ENCODE measurements at regions not wholly inside any gene's neighbourhood (a gene's known extent, or its start where the extent isn't known, plus 50 kb on each side); places are given as distances from the start of the nearest gene placed in this dataset.

- Histone ChIP-seq H3K27me3 (no peaks in the 10 kb centered on the region), H3K9me3 (no peaks in the 10 kb centered on the region), H3K27ac (no peak overlapping the region), H3K4me3 (no peak overlapping the region), H3K36me3 (no peaks in the 10 kb centered on the region), H3K4me1 (no peaks in the 10 kb centered on the region)
- TF ChIP-seq POLR2AphosphoS5 (IDR thresholded peaks at IDR 0.05; ENCODE audit: insufficient read depth in 1 of 2, low read depth in 1 of 2) (no peak), CTCF (IDR thresholded peaks at IDR 0.05) (no peak), POLR2A (IDR thresholded peaks at IDR 0.05) (no peak)
- intact Hi-C loops (cut with DNase I): no loop called here
- DNase-seq (ENCODE audit: extremely low spot score in 2 of 2): no peak
Measured at GRCh38 chr3:144645300-144645699, 673.7 kb downstream of the DIPK2A start.

- intact Hi-C loops (cut with DNase I): no loop called here
- no peak for DNase-seq (ENCODE audit: extremely low spot score in 2 of 2)
- no peaks in the 10 kb centered on the region for H3K36me3 ChIP-seq
- no peak for TF ChIP-seq CTCF (IDR thresholded peaks at IDR 0.05)
- no peak for TF ChIP-seq POLR2A (IDR thresholded peaks at IDR 0.05)
- TF ChIP-seq POLR2AphosphoS5 (IDR thresholded peaks at IDR 0.05; ENCODE audit: insufficient read depth in 1 of 2, low read depth in 1 of 2): no peak
- no peaks in the 10 kb centered on the region for H3K9me3 ChIP-seq
- H3K27me3 ChIP-seq: no peaks in the 10 kb centered on the region
- no peak overlapping the region for H3K27ac ChIP-seq
- H3K4me3 ChIP-seq: no peak overlapping the region
- H3K4me1 ChIP-seq: no peaks in the 10 kb centered on the region
Measured at GRCh38 chr3:144650380-144650779, 678.8 kb downstream of the DIPK2A start.

- no peak for TF ChIP-seq POLR2AphosphoS5 (IDR thresholded peaks at IDR 0.05; ENCODE audit: insufficient read depth in 1 of 2, low read depth in 1 of 2)
- TF ChIP-seq POLR2A (IDR thresholded peaks at IDR 0.05): no peak
- no peak for TF ChIP-seq CTCF (IDR thresholded peaks at IDR 0.05)
- no peak overlapping the region for H3K27ac ChIP-seq
- intact Hi-C loops (cut with DNase I): no loop called here
Measured at GRCh38 chr3:144652573-144652972, 681.0 kb downstream of the DIPK2A start.

GRCh38 chr3:144655423-144655822, 683.8 kb downstream of the DIPK2A start:
- H3K9me3 ChIP-seq: no peaks in the 10 kb centered on the region
- no peaks in the 10 kb centered on the region for H3K36me3 ChIP-seq
- TF ChIP-seq POLR2AphosphoS5 (IDR thresholded peaks at IDR 0.05; ENCODE audit: insufficient read depth in 1 of 2, low read depth in 1 of 2): no peak
- no peak for TF ChIP-seq CTCF (IDR thresholded peaks at IDR 0.05)
- no peak for TF ChIP-seq POLR2A (IDR thresholded peaks at IDR 0.05)
- no peak overlapping the region for H3K27ac ChIP-seq
- no peak for DNase-seq (ENCODE audit: extremely low spot score in 2 of 2)
- no peaks in the 10 kb centered on the region for H3K27me3 ChIP-seq
- H3K4me3 ChIP-seq: no peak overlapping the region
- no peaks in the 10 kb centered on the region for H3K4me1 ChIP-seq
- intact Hi-C loops (cut with DNase I): no loop called here

More at GRCh38 chr3:144652573-144652972, 681.0 kb downstream of the DIPK2A start:
- Histone ChIP-seq H3K4me3 (no peak overlapping the region), H3K27me3 (no peaks in the 10 kb centered on the region), H3K9me3 (no peaks in the 10 kb centered on the region), H3K4me1 (no peaks in the 10 kb centered on the region), H3K36me3 (no peaks in the 10 kb centered on the region)
- DNase-seq (ENCODE audit: extremely low spot score in 2 of 2): no peak

GRCh38 chr3:144660186-144660585, 688.6 kb downstream of the DIPK2A start:
- Histone ChIP-seq H3K36me3 (no peaks in the 10 kb centered on the region), H3K4me3 (no peak overlapping the region), H3K9me3 (no peaks in the 10 kb centered on the region), H3K27me3 (no peaks in the 10 kb centered on the region), H3K27ac (no peak overlapping the region), H3K4me1 (no peaks in the 10 kb centered on the region)
- no peak for DNase-seq (ENCODE audit: extremely low spot score in 2 of 2)
- intact Hi-C loops (cut with DNase I): no loop called here
- no peak for TF ChIP-seq CTCF (IDR thresholded peaks at IDR 0.05)
- TF ChIP-seq POLR2AphosphoS5 (IDR thresholded peaks at IDR 0.05; ENCODE audit: insufficient read depth in 1 of 2, low read depth in 1 of 2): no peak
- no peak for TF ChIP-seq POLR2A (IDR thresholded peaks at IDR 0.05)
